NOMO-1 treated with DMSO at 0.1 percent for 48 hours (cell line): ENCODE measurements at regions not wholly inside any gene's neighbourhood (a gene's known extent, or its start where the extent isn't known, plus 50 kb on each side); places are given as distances from the start of the nearest gene placed in this dataset.

Experiments used
- DNase-seq: peaks from one replicate; lab custom pipeline; 2025; ENCODE audit not compliant: unreplicated experiment; lab: John Stamatoyannopoulos, UW

DNA sequence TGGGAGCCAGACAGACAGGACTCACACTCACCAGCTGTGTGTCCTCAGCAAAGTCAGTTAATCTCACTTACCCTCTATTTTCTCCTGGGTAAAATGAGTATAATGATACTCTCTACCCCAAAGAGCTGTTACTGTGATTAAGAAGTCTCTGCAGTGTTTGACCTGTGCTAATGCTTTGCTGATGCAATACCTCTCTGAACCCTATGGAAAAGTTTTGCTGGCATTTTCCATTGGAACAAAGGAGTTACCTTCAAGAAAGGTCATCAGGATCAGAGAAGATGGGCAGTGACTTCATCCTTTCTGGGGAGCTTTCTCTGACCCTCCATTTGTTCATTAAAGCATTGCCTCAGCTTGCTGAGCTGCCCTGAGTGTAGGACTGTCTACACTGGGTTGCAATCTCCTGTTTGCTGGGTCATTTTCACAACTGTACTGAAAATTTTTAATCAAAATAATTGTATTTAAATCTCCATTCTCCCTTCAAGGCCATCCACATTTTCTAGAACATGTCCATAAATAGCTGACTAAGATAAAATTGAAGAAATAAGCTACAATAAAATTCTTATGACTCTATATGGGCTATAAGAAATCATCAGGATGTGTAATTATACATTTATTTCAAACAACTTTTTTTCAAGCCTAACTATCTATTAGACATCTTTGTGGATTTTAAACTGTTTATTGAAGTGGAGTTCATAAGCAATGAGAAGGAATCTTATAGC is 272.8 kb upstream of the CPEB2 start:
- no peak for DNase-seq

- no peak for DNase-seq
Measured at GRCh38 chr4:14742054-14742453, 260.2 kb upstream of the CPEB2 start.

DNA sequence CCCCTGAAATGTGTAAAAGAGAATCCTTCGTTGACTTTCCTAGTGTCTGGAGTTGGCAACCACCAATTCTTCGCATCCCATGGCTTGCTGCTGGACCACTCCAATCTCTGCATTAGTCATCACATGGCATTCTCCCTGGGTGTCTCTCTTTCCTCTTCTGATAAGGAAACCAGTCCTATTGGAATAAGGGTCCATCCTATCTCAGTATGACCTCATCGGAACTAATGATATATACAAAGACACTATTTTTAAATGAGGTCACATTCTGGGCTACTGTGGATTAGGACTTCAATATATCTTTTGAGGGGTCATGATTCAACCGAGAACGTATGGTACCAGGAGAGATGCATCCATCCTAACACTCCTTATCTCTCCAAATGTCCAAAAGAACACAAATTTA is 259.1 kb upstream of the CPEB2 start:
- no peak for DNase-seq

DNA sequence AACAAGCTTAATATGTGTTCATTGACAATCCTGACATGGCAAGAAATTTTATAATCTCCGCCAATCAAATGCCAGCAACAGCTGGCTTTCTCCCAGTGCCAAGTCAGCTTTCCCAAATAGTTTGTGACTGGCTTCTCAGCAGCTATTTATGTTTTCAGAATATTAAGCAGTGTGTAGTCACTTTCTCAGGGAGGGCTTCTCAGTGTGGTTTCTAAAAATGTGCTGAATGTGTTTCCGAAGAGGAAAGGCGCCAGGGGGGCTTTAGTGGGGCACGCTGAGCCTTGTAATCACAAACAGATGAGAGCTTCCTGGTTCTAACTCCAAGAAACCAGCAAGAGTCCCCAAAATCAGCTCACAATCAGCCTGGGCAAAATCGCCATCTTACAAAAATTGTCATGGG is 258.7 kb upstream of the CPEB2 start:
- no peak for DNase-seq

DNA sequence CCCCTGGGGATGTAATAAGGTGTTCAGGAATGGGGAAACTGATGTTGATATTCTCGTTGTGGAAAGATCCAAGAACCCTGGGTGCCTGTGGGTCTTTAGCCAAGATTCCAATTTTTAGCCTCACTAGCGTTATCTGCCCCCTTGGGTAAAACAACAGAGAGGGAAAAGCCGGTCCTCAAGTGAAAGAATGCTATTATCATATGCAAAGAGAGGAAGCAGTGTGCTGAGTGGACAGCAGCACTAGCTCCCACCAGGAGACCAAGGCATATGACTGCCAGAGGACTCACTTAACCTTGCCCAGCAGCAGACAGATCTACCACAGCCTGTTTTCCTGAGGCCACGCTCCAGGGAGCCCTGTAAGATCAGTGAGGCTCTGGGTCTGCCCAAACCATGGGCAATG is 257.9 kb upstream of the CPEB2 start:
- DNase-seq, result no peak

GRCh38 chr4:14749910-14750309 is 252.4 kb upstream of the CPEB2 start:
- no peak for DNase-seq

DNA sequence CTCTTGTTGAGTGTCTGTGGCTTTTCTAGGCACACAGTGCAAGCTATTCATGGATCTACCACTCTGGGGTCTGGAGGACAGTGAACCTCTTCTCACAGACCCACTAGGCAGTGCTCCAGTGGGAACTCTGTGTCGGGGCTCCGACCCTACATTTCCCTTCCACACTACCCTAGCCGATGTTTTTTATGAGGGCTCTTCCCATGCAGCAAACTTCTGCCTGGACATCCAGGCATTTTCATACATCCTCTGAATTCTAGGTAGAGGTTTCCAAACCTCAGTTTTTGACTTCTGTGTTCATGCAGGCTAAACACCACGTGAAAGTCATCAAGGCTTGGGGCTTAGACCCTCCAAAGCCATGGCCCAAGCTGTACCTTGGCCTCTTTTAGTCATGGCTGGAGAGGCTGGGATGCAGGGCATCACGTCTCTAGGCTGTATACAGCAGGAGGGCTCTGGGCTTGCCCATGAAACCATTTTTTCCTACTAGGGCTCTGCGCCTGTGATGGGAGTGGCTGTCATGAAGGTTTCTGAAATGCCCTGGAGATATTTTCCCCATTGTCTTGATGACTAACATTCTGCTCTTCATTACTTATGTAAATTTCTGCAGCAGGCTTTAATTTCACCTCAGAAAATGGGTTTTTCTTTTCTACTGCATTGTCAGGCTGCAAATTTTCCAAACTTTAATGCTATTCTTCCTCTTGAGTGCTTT is 249.8 kb upstream of the CPEB2 start:
- DNase-seq, result no peak

GRCh38 chr4:14767142-14767541 is 235.1 kb upstream of the CPEB2 start:
- peak; percentile 83 for DNase-seq

DNA sequence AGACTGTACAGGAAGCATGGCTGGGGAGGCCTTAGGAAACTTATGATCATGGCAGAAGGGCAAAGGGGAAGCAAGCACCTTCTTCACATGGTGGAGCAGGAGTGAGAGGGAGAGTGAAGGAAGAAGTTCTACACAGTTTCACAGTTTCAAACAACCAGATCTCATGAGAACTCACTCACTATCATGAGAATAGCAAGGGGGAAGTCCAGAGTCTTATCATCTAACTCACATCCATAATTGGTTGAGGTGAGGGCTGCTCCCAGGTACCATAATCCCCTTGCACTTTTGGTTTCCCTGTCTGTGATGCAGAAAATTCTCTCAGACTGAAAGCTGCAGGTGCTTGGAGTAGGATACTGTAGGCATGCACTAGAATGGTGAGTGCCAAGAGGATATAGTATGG is 233.8 kb upstream of the CPEB2 start:
- DNase-seq, result no peak

DNA sequence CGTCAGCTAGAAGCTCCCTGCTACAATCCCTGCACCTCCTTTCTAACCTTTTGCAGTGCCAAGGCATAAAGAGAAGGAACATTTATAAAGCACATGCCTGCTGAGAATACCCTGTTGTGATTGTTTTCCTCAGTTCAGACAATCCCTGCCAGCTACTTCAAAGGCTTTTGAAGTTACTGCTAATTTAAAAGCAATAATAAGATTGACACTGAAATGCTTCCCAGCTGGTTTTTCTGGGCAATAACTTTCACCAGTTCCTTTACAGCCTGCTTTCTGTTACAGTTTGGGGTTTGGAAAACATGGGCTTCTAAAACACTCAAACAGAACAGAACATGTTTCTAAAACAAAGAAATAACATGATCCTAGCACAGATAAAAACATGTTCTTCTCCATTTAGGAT is 232.3 kb upstream of the CPEB2 start:
- no peak for DNase-seq

DNA sequence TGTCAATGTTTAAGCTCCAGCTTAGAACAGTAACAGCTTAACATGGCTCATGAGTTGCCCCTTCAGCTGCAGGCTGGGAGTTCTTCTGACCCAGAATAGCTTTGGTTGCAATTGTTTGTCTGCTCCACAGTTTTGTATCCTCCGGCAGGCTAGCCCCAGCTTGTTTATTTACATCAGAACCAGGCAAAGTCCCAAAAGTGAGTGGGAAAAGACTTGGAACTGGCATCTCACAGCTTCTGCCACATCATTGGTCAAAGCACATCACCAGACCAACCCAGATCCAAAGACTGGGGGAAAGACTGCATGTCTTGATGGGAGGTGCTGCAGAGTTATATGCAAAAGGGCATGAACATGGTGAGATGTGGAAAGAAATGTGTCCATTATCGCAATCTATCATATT is 231.2 kb upstream of the CPEB2 start:
- DNase-seq, result no peak

- DNase-seq, result no peak
Measured at GRCh38 chr4:14771504-14772175, 230.6 kb upstream of the CPEB2 start.

DNA sequence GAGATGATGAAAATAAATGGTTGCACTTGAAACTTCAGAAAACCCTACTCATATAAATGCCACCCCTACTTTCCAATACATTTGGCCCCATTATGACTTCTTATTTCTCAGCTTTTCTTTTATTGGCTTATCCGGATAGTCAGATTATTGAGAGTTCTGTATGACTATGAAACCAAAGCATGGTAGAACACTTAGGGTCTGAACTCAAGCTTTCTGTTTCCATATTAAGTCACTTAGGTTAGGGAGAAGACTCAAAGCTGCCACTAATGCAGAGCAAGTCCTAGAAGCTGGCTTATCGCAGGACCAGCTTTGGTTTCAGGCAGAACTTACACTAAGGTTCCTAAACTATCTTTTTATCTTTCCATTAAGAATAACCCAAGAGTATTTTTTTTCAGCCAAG is 229.9 kb upstream of the CPEB2 start:
- DNase-seq, result no peak

DNA sequence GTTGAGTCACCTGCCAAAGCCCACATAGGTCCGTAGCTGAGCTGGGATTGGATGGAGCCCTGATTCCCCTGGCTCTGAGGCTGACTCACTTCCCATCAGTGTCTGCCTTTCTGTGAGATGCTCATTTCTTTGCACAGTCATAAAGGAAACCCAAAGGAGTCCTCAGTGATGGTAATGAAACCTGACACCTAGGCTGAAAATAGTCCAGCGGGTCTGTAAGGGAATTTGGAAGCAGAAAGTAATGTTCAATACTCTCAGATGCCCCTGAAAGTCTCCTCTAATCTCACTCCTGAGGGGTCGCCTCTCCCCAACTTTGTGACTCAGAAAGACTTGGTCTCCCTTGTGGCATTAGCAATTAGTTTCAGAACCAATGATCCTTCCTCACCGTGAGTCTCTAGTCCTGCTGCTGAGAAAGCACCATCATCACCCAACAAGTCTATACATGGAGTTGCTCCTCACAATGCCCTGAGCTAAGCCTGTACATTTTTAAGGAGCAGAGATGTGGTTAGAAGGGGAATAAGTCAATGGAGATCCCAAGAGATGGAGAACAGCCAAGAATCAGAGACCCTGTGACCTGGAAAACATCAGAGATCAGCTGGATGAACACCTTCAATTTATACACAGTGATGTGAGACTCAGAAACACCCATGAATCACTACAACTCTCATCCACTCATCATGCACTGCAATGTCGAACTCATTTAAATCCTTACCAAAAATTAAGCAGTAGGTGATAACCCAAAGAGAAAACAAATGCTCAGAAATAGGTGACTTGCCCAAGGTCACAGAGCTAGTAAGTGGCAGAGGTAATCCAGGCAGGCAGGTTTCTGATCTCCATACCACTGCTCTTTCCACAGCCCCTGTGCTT is 219.0 kb upstream of the CPEB2 start:
- DNase-seq, result no peak

DNA sequence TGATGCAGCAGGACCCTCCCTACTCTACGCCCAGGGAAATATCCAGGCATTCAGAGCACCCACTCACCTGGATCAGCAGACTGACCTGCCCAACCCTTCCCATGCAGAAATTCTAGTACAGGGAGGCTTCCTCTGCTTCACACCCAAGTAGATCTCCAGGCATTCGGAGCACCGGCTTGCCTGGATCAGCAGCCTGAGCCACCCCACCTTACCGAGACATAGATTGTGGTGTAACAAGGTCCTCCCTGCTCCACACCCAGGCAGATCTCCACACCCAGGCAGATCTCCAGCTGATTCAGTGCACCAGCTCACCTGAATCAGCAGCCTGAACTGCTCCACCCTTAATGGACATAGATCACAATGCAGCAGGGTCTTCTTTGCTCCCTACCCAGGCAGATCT is 215.1 kb upstream of the CPEB2 start:
- DNase-seq, result no peak

DNA sequence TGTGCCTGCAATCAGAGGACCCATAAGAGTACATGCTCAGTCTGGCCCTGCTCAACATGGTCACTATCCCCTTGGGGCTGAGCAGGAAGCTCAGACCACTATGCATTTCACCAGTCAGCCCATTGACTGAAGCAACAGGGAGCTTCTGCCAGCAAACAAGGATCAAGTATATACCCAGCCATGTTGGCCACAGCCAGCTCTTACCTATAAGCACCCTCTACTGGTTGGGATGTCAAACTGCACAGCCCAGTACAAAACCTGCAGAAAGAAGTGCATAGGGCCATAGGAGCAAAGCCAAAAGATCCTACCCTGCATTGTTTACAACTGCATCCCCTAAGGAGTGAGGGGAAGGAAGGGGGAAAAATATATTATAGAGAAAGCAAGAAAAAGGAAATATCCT is 214.4 kb upstream of the CPEB2 start:
- peak; percentile 31 for DNase-seq

- DNase-seq, result no peak
Measured at GRCh38 chr4:14790494-14790893, 211.8 kb upstream of the CPEB2 start.

GRCh38 chr4:14792702-14793227 is 209.5 kb upstream of the CPEB2 start:
- DNase-seq, result no peak

GRCh38 chr4:14800977-14801376 is 201.3 kb upstream of the CPEB2 start:
- DNase-seq, result no peak

DNA sequence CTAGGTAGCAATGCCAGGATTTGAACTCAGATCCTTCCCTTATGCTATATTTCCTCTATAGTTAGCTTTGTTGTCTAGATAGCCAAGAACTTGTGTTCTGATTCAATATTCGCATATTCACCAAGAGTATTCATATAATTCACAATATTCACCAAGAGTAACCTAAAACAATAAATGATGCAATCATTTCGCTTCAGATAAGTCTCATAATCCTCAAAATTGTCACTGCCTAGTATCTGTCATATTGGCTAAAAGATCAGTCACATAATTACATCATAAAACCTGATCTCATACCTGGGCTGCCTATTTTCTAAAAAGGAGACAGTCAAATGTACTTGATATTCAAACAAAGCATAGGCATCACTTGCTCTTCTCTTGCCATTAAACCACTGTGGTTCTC is 199.7 kb upstream of the CPEB2 start:
- no peak for DNase-seq

DNA sequence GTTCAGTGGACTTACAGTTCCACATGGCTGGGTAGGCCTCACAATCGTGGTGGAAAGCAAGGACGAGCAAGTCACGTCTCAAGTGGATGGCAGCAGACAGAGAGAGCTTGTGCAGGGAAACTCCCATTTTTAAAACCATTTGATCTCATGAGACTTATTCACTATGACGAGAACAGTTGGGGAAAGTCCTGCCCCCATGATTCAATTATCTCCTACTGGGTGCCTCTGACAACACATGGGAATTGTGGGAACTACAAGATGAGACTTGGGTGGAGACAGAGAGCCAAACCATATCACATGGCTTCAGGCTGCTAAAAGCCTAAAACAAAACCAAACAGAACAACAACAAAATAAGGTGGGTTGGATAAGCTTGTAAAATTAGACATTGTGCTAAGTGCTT is 194.4 kb upstream of the CPEB2 start:
- no peak for DNase-seq
